ENCODE measurements at regions not wholly inside any gene's neighbourhood (a gene's known extent, or its start where the extent isn't known, plus 50 kb on each side); places are given as distances from the start of the nearest gene placed in this dataset.

DNA sequence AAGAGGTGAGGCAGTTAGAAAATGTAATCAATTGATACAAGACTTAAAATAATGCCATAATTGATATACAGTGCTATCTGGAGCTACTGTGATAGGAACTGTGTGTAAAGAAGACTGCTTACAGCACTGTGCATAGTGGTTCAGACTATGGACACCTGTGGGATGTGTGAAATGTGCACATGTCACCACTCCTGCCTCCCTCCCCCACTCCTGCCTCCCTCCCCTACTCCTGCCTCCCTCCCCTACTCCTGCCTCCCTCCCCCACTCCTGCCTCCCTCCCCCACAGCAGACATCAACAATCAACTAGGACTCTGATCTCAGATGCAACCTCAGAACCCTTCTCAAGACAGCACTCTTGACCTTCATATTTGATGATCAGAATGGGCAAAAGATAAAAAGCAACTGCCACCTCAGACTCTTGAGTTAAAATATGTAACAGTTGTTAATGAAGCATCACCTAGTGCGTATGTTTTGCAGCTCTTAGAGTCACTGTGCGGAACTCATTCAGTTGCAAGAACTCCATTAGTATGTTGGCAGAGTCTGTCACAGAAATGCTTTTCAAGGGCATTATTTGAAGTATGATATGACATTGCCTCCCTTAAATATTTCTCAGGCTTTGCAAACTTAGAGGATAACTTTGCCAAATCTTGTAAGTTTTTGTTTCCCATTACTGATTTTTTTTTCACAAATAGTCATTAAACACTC lies 255.2 kb upstream of the DDHD1 start:
- TF ChIP-seq, protein P1, sequence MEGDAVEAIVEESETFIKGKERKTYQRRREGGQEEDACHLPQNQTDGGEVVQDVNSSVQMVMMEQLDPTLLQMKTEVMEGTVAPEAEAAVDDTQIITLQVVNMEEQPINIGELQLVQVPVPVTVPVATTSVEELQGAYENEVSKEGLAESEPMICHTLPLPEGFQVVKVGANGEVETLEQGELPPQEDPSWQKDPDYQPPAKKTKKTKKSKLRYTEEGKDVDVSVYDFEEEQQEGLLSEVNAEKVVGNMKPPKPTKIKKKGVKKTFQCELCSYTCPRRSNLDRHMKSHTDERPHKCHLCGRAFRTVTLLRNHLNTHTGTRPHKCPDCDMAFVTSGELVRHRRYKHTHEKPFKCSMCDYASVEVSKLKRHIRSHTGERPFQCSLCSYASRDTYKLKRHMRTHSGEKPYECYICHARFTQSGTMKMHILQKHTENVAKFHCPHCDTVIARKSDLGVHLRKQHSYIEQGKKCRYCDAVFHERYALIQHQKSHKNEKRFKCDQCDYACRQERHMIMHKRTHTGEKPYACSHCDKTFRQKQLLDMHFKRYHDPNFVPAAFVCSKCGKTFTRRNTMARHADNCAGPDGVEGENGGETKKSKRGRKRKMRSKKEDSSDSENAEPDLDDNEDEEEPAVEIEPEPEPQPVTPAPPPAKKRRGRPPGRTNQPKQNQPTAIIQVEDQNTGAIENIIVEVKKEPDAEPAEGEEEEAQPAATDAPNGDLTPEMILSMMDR (IDR thresholded peaks at IDR 0.05; ENCODE audit: low read length) = no peak
- no peak for TF ChIP-seq EZH2 (IDR thresholded peaks at IDR 0.05; ENCODE audit: borderline replicate concordance, low read length)
